ENCODE measurements at regions not wholly inside any gene's neighbourhood (a gene's known extent, or its start where the extent isn't known, plus 50 kb on each side); places are given as distances from the start of the nearest gene placed in this dataset.

- H4K20me1 ChIP-seq (ENCODE audit: control insufficient read depth, insufficient read depth, insufficient read length) = no peaks in the 10 kb centered on the region
- no peaks in the 10 kb centered on the region for H3K4me1 ChIP-seq (ENCODE audit: insufficient read depth, low read length)
- H3T11ph ChIP-seq (ENCODE audit: low read length) = no peak overlapping the region
- no peak overlapping the region for H2BK20ac ChIP-seq (ENCODE audit: low read depth, low read length, poor library complexity, severe bottlenecking)
- H3K9ac ChIP-seq (ENCODE audit: extremely low read depth, insufficient read length, low read length) = no peak overlapping the region
- no peak overlapping the region for H2BK5ac ChIP-seq (ENCODE audit: insufficient read length, low read length)
- H3K79me2 ChIP-seq (ENCODE audit: insufficient read depth, low read length) = no peaks in the 10 kb centered on the region
- no peak overlapping the region; a peak in 1 of 5 replicates for H3K4me3 Mint-ChIP-seq
- no peak overlapping the region for H2AFZ ChIP-seq (ENCODE audit: low read length)
- H3K27ac ChIP-seq (ENCODE audit: insufficient read length, low read depth, low read length) = no peak overlapping the region
- no peak overlapping the region for H2BK120ac ChIP-seq (ENCODE audit: low read depth, low read length, poor library complexity, severe bottlenecking)
- TF ChIP-seq CTCF (conservative IDR thresholded peaks at IDR 0.05) = no peak
- no peak overlapping the region for H2BK12ac ChIP-seq (ENCODE audit: insufficient read length, low read depth, low read length)
- H3K23me2 ChIP-seq (ENCODE audit: insufficient read length, low read depth, low read length, poor library complexity, severe bottlenecking) = no peaks in the 10 kb centered on the region
- H4K5ac ChIP-seq (ENCODE audit: insufficient read length, low read depth, low read length) = no peak overlapping the region
- H2AK5ac ChIP-seq (ENCODE audit: insufficient read length, low read length) = no peak overlapping the region
- H3K27ac Mint-ChIP-seq = no peak overlapping the region
- H4K8ac ChIP-seq (replicated peaks; ENCODE audit: insufficient read length, low read depth, low read length) = no peak overlapping the region
- H3K79me1 ChIP-seq (ENCODE audit: insufficient read depth, low read depth, low read length, poor library complexity, severe bottlenecking) = no peaks in the 10 kb centered on the region
- no CpG with 5 or more reads among the region's 14 CpGs for WGBS (ENCODE audit: extremely low coverage, insufficient read length, low lambda C conversion rate)
- no peak overlapping the region for H3K4me2 ChIP-seq (ENCODE audit: insufficient read depth, insufficient read length, low read length)
- H4K91ac ChIP-seq (ENCODE audit: insufficient read length, low read depth, low read length) = no peak overlapping the region
- H3K4ac ChIP-seq (ENCODE audit: low read depth, low read length) = no peak overlapping the region
- DNase-seq = no peak
- no peak overlapping the region for H3K23ac ChIP-seq (ENCODE audit: insufficient read length, low read depth, low read length)
- H3K14ac ChIP-seq (ENCODE audit: insufficient read depth, low read length) = no peak overlapping the region
- H2BK15ac ChIP-seq (ENCODE audit: low read depth, low read length) = no peak overlapping the region
- peaks cover 23 to 34% of the 10 kb centered on the region in 2 experiments for H3K9me3 Mint-ChIP-seq
- H3K18ac ChIP-seq (ENCODE audit: insufficient read length, low read depth, low read length) = no peak overlapping the region
- no peaks in the 10 kb centered on the region; the same call in 1 of the 2 replicates for H3K27me3 Mint-ChIP-seq (ENCODE audit: low read depth)
- H3K9me3 ChIP-seq (ENCODE audit: control insufficient read depth, low read depth, low read length) = peaks cover 11% of the 10 kb centered on the region
- no peak overlapping the region for H3K56ac ChIP-seq (ENCODE audit: insufficient read length, low read depth, low read length)
- no peaks in the 10 kb centered on the region for H3K27me3 ChIP-seq (ENCODE audit: insufficient read depth, low read length)
- peaks cover 2 to 5% of the 10 kb centered on the region in 2 experiments; a peak in 1 of 4 replicates for H3K4me1 Mint-ChIP-seq
- peaks cover 13 to 21% (median 14%) of the 10 kb centered on the region in 3 experiments for H3K36me3 Mint-ChIP-seq (ENCODE audit: insufficient read depth in 1 of 3, low read depth in 3 of 3)
Measured at GRCh38 chr19:28607066-28607583, 605.8 kb downstream of the UQCRFS1 start.
